Retinal pigment epithelial cell (primary cell): ENCODE measurements at regions not wholly inside any gene's neighbourhood (a gene's known extent, or its start where the extent isn't known, plus 50 kb on each side); places are given as distances from the start of the nearest gene placed in this dataset.

Experiments
- DNase-seq: peaks from one replicate; pipeline ENCODE4 v3.0.0-alpha.2; 2010; ENCODE audit warnings: low read depth
- H3K4me3 ChIP-seq: 2 replicates; pipeline ENCODE4 v1.5.1; 2011; ENCODE audit warnings: mild to moderate bottlenecking, low read length, control low read depth, moderate library complexity
- TF ChIP-seq, protein P1 (sequence below): conservative IDR thresholded peaks from 2 replicates; pipeline ENCODE4 v1.5.1; 2011; ENCODE audit warnings: low read depth, low read length, control low read depth, inconsistent platforms

GRCh38 chr13:68995972-68996667 lies 1111.5 kb upstream of the ATXN8OS start:
- TF ChIP-seq, protein P1, sequence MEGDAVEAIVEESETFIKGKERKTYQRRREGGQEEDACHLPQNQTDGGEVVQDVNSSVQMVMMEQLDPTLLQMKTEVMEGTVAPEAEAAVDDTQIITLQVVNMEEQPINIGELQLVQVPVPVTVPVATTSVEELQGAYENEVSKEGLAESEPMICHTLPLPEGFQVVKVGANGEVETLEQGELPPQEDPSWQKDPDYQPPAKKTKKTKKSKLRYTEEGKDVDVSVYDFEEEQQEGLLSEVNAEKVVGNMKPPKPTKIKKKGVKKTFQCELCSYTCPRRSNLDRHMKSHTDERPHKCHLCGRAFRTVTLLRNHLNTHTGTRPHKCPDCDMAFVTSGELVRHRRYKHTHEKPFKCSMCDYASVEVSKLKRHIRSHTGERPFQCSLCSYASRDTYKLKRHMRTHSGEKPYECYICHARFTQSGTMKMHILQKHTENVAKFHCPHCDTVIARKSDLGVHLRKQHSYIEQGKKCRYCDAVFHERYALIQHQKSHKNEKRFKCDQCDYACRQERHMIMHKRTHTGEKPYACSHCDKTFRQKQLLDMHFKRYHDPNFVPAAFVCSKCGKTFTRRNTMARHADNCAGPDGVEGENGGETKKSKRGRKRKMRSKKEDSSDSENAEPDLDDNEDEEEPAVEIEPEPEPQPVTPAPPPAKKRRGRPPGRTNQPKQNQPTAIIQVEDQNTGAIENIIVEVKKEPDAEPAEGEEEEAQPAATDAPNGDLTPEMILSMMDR = no peak
- no peak overlapping the region for H3K4me3 ChIP-seq
- no peak for DNase-seq

DNA sequence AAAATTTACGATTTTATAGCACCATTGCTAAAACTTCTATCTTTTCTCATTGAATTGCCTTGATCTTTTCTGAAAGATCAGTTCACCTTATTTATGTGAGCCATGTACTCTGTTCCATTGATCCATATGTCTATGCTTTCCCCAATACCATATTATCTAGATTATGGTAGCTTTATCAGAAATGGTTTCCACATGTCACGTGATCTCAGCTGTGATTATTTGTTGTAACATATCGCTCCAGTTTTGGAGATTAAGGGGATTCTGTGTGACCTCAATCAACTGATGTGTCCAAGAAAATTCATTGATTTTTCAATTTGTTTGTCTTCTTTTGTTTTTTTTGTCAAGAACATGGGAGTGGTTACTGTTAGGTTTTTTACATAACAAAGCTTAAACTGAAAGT lies 1114.5 kb upstream of the ATXN8OS start:
- DNase-seq = no peak
- TF ChIP-seq, protein P1 = no peak

DNA sequence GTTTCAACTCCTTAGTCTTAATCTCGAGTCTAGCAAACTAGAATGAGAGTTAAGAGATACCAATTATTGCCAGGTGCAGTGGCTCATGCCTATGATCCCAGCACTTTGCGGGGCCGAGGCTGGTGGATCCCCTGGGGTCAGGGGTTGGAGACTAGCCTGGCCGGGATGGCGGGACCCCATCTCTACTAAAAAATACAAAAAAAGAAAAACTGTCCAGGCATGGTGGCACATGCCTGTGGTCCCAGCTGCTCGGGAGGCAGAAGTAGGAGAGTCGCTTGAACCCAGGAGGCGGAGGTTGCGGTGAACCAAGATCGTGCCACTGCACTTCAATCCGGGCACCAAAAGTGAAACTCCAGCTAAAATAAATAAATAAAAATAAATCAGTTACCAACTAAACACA lies 1119.5 kb upstream of the ATXN8OS start:
- H3K4me3 ChIP-seq = no peak overlapping the region
- DNase-seq = no peak
- TF ChIP-seq, protein P1 = no peak

More for the DNA sequence above, 1114.5 kb upstream of the ATXN8OS start:
- no peak overlapping the region for H3K4me3 ChIP-seq

GRCh38 chr13:68987585-68987984 lies 1120.0 kb upstream of the ATXN8OS start:
- no peak overlapping the region for H3K4me3 ChIP-seq
- TF ChIP-seq, protein P1 = no peak
- DNase-seq = no peak

DNA sequence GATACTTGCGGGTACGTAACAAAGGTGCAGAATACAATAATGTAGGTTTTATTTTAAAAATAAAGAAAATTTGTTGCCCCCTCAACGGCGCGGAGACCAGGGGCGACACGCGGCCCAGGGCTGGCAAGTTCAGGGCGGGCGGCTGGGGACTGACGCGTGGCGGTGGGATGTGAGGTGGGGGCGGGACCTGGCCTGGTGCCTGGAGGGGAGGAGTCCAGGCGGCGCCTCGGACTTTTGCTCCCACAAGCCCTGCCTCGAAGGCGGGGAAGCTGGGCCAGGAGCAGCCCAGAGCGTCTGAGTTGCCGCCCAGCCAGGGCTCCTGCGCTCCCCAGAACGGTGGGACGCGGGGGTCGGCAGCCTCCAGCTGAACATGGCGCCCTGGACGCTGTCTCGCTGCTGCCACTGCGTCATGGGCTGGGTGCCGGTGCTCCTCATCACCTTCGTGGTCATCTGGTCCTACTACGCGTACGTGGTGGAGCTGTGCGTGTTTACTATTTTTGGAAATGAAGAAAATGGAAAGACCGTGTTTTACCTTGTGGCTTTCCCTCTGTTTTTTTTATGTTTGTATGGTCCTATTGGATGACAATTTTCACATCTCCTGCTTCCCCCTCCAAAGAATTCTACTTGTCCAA lies 1122.8 kb upstream of the ATXN8OS start:
- H3K4me3 ChIP-seq = no peak overlapping the region
- TF ChIP-seq, protein P1 = no peak
- no peak for DNase-seq

- TF ChIP-seq, protein P1 = no peak
- DNase-seq = no peak
- no peak overlapping the region for H3K4me3 ChIP-seq
Measured at GRCh38 chr13:68982961-68983619, 1124.5 kb upstream of the ATXN8OS start.
